Hematopoietic multipotent progenitor cell treated with erythropoietin and hydrocortisone succinate and interleukin-3 and kit ligand, for 15 days (in vitro differentiated cells): ENCODE measurements at regions not wholly inside any gene's neighbourhood (a gene's known extent, or its start where the extent isn't known, plus 50 kb on each side); places are given as distances from the start of the nearest gene placed in this dataset.

Experiments
- DNase-seq: peaks from one replicate; pipeline ENCODE4 v3.0.0-alpha.2; 2015; ENCODE audit warnings: low spot score

GRCh38 chr2:117714745-117715417 lies 99.6 kb upstream of the DDX18 start:
- no peak for DNase-seq

GRCh38 chr2:117716505-117716904 lies 98.0 kb upstream of the DDX18 start:
- no peak for DNase-seq

GRCh38 chr2:117717072-117717471 lies 97.4 kb upstream of the DDX18 start:
- no peak for DNase-seq

GRCh38 chr2:117718048-117718447 lies 96.4 kb upstream of the DDX18 start:
- DNase-seq = no peak

GRCh38 chr2:117720765-117721164 lies 93.7 kb upstream of the DDX18 start:
- DNase-seq = no peak

GRCh38 chr2:117723483-117723882 lies 91.0 kb upstream of the DDX18 start:
- DNase-seq = no peak

- DNase-seq = no peak
Observed at GRCh38 chr2:117723888-117724434, 90.5 kb upstream of the DDX18 start.

- DNase-seq = no peak
Observed at GRCh38 chr2:117726747-117727146, 87.7 kb upstream of the DDX18 start.

GRCh38 chr2:117737846-117738245 lies 76.6 kb upstream of the DDX18 start:
- DNase-seq = no peak

GRCh38 chr2:117738991-117739839 lies 75.3 kb upstream of the DDX18 start:
- no peak for DNase-seq

GRCh38 chr2:117745537-117745936 lies 69.0 kb upstream of the DDX18 start:
- DNase-seq = no peak

GRCh38 chr2:117755768-117756167 lies 58.7 kb upstream of the DDX18 start:
- DNase-seq = no peak

- no peak for DNase-seq
Observed at GRCh38 chr2:117760916-117761315, 53.6 kb upstream of the DDX18 start.

GRCh38 chr2:117762454-117762853 lies 52.0 kb upstream of the DDX18 start:
- no peak for DNase-seq

GRCh38 chr2:117763804-117764203 lies 50.7 kb upstream of the DDX18 start:
- DNase-seq = no peak
